CD4-positive, alpha-beta T cell treated with Interleukin-12 subunit alpha and Interleukin-12 subunit beta, for 1 hour (primary cell): ENCODE measurements at regions not wholly inside any gene's neighbourhood (a gene's known extent, or its start where the extent isn't known, plus 50 kb on each side); places are given as distances from the start of the nearest gene placed in this dataset.
"Not testable (repeated sequence)": the region's sequence is repeated elsewhere in the genome, so short reads cannot be mapped to it uniquely, and the experiment has no call there.

ENCODE experiments used
- DNase-seq: peaks from one replicate; pipeline ENCODE4 v3.0.0-alpha.2; 2020

- peak; percentile 58 for DNase-seq
These were observed 51.7 kb downstream of the PPIAL4C start for GRCh38 chr1:149635290-149635899.

GRCh38 chr1:149636286-149637122 is 52.9 kb downstream of the PPIAL4C start:
- DNase-seq, result peak; percentile 92

- DNase-seq, result not testable (repeated sequence)
These were observed 54.8 kb downstream of the PPIAL4C start for GRCh38 chr1:149638481-149638880.

GRCh38 chr1:149638901-149639658 is 55.4 kb downstream of the PPIAL4C start:
- DNase-seq, result not testable (repeated sequence)

- DNase-seq, result not testable (repeated sequence)
These were observed 57.5 kb downstream of the PPIAL4C start for GRCh38 chr1:149641179-149641578.

- DNase-seq, result not testable (repeated sequence)
These were observed 61.2 kb downstream of the PPIAL4C start for GRCh38 chr1:149644818-149645217.

- peak; percentile 41 for DNase-seq
These were observed 62.8 kb downstream of the PPIAL4C start for GRCh38 chr1:149646360-149647017.

GRCh38 chr1:149647018-149647373 is 63.3 kb downstream of the PPIAL4C start:
- peak; percentile 22 for DNase-seq

- not testable (repeated sequence) for DNase-seq
These were observed 74.1 kb downstream of the PPIAL4C start for GRCh38 chr1:149657750-149658149.

GRCh38 chr1:149658175-149658574 is 74.5 kb downstream of the PPIAL4C start:
- DNase-seq, result not testable (repeated sequence)

GRCh38 chr1:149664624-149665023 is 81.0 kb downstream of the PPIAL4C start:
- DNase-seq, result not testable (repeated sequence)

- not testable (repeated sequence) for DNase-seq
These were observed 81.4 kb downstream of the PPIAL4C start for GRCh38 chr1:149665033-149665432.

- DNase-seq, result not testable (repeated sequence)
These were observed 81.9 kb downstream of the PPIAL4C start for GRCh38 chr1:149665528-149665927.

GRCh38 chr1:149673231-149673909 is 89.7 kb downstream of the PPIAL4C start:
- not testable (repeated sequence) for DNase-seq

- not testable (repeated sequence) for DNase-seq
These were observed 91.3 kb downstream of the PPIAL4C start for GRCh38 chr1:149674921-149675320.

- DNase-seq, result not testable (repeated sequence)
These were observed 93.7 kb downstream of the PPIAL4C start for GRCh38 chr1:149677359-149677758.

GRCh38 chr1:149686593-149687238 is 95.8 kb upstream of the FCGR1A start:
- not testable (repeated sequence) for DNase-seq

GRCh38 chr1:149691399-149691798 is 91.1 kb upstream of the FCGR1A start:
- not testable (repeated sequence) for DNase-seq

- DNase-seq, result peak; percentile 26
These were observed 89.5 kb upstream of the FCGR1A start for GRCh38 chr1:149692804-149693539.

GRCh38 chr1:149695066-149695465 is 87.4 kb upstream of the FCGR1A start:
- DNase-seq, result not testable (repeated sequence)

GRCh38 chr1:149700220-149700619 is 82.3 kb upstream of the FCGR1A start:
- not testable (repeated sequence) for DNase-seq
